Adrenal gland (tissue), 5 donors: ENCODE measurements at regions not wholly inside any gene's neighbourhood (a gene's known extent, or its start where the extent isn't known, plus 50 kb on each side); places are given as distances from the start of the nearest gene placed in this dataset.

ENCODE experiments used
- POLR2A ChIP-seq, 2 donors: fragments of 450-650 bp; IDR thresholded peaks; one replicate each; pipeline ENCODE4 v1.6.1; 2017; ENCODE audit warnings: antibody characterized with exemption in 2 of 2, mild to moderate bottlenecking in 2 of 2, moderate library complexity in 1 of 2
- TF ChIP-seq, protein P1 (sequence below), 6 experiments: fragments of 450-650 bp in 4 of 6; fragments of 200-600 bp in 2 of 6; sonication (generic) in 1 of 6; IDR thresholded peaks; 1 replicate in 5 of 6; 2 replicates in 1 of 6; pipeline versions ENCODE4 v1.5.1 to v1.8.0; 2016 to 2021; ENCODE audit warnings: antibody characterized with exemption in 6 of 6, mild to moderate bottlenecking in 2 of 6, moderate library complexity in 1 of 6
- donor health status: DM: no; HTN: no; CAD: no.

DNA sequence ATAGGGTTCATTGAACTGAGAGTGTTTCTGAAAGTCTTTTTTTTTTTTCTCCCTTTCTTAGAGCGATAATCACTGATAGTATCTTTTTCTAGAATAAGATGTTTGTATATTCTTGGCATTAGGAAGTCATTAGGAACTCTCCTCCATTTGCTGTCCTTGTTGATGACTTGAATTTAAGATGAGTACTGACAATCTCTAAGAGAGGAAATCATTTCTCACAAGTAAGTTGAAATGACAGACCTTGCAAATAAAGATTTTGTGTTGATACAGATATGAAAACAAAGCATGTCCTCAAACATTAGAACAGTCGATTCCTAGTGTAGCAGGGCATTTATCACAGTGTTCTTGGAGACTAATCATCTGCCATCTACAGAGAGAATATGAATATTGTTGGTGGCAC is 458.4 kb upstream of the SYT1 start:
- TF ChIP-seq, protein P1, sequence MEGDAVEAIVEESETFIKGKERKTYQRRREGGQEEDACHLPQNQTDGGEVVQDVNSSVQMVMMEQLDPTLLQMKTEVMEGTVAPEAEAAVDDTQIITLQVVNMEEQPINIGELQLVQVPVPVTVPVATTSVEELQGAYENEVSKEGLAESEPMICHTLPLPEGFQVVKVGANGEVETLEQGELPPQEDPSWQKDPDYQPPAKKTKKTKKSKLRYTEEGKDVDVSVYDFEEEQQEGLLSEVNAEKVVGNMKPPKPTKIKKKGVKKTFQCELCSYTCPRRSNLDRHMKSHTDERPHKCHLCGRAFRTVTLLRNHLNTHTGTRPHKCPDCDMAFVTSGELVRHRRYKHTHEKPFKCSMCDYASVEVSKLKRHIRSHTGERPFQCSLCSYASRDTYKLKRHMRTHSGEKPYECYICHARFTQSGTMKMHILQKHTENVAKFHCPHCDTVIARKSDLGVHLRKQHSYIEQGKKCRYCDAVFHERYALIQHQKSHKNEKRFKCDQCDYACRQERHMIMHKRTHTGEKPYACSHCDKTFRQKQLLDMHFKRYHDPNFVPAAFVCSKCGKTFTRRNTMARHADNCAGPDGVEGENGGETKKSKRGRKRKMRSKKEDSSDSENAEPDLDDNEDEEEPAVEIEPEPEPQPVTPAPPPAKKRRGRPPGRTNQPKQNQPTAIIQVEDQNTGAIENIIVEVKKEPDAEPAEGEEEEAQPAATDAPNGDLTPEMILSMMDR (IDR thresholded peaks at IDR 0.05): no peak
- TF ChIP-seq POLR2A (IDR thresholded peaks at IDR 0.05): no peak
